B cell (primary cell): ENCODE measurements at regions not wholly inside any gene's neighbourhood (a gene's known extent, or its start where the extent isn't known, plus 50 kb on each side); places are given as distances from the start of the nearest gene placed in this dataset.

Source experiments
- ATAC-seq: fragments of 200-7000 bp; cut with Tn5 transposase; one replicate; pipeline ENCODE4 v1.10.0; 2021; ENCODE audit warnings: low read depth, mild to moderate bottlenecking, moderate number of reproducible peaks, moderate library complexity
- CTCF ChIA-PET: fragments of 350-600 bp; sonication (Branson Sonifier 250); formaldehyde crosslinking; loops from one replicate; lab custom pipeline; 2021; ENCODE audit warnings: antibody characterized with exemption, inconsistent platforms; lab: Charles Lee
- POLR2A ChIA-PET: fragments of 350-600 bp; sonication (Branson Sonifier 250); formaldehyde crosslinking; loops from one replicate; lab custom pipeline; 2021; ENCODE audit warnings: antibody characterized with exemption; lab: Charles Lee
- DNase-seq: peaks from one replicate; pipeline ENCODE4 v3.0.0; 2013
- H2AFZ ChIP-seq: 2 replicates; pipeline ENCODE4 v1.6.1; 2012; ENCODE audit warnings: mild to moderate bottlenecking, low read depth, low read length; ENCODE audit not compliant: insufficient read depth, poor library complexity, severe bottlenecking
- H3K27ac ChIP-seq, 2 donors: 1 replicate in 1 of 2; 2 replicates in 1 of 2; pipeline ENCODE4 v1.5.1; 2012 to 2013; ENCODE audit warnings: low read length in 2 of 2, mild to moderate bottlenecking in 2 of 2, moderate library complexity in 1 of 2
- H3K27me3 ChIP-seq, 4 experiments: fragments of 200-600 bp in 1 of 4; sonication (generic) in 1 of 4; replicated peaks in 1 of 4; 1 replicate in 2 of 4; 2 replicates in 2 of 4; pipeline versions ENCODE4 v1.6.1 to v1.7.0; 2013 to 2016; ENCODE audit warnings: low read length in 3 of 4, mild to moderate bottlenecking in 2 of 4, mixed read lengths in 1 of 4, moderate library complexity in 1 of 4; ENCODE audit not compliant: insufficient read depth in 4 of 4, control insufficient read depth in 3 of 4; ENCODE audit errors: control extremely low read depth in 1 of 4
- H3K36me3 ChIP-seq, 2 experiments: replicated peaks in 1 of 2; 1 replicate in 1 of 2; 2 replicates in 1 of 2; pipeline versions ENCODE4 v1.6.1 to v1.7.1; 2013; ENCODE audit warnings: low read length in 1 of 2; ENCODE audit not compliant: insufficient read depth in 2 of 2, control insufficient read depth in 1 of 2; ENCODE audit errors: control extremely low read depth in 1 of 2, extremely low read depth in 1 of 2
- H3K4me1 ChIP-seq, 2 donors: fragments of 200-600 bp in 1 of 2; sonication (generic) in 1 of 2; 1 replicate in 1 of 2; 2 replicates in 1 of 2; pipeline versions ENCODE4 v1.5.1 to v1.6.1; 2013 to 2017; ENCODE audit warnings: low read length in 2 of 2; ENCODE audit not compliant: control insufficient read depth in 2 of 2, insufficient read depth in 2 of 2
- H3K4me2 ChIP-seq: replicated peaks from 2 replicates; pipeline ENCODE3; 2012; ENCODE audit warnings: mild to moderate bottlenecking, low read depth, low read length; ENCODE audit not compliant: poor library complexity, severe bottlenecking
- H3K4me3 ChIP-seq, 5 experiments: fragments of 200-600 bp in 1 of 5; sonication (generic) in 1 of 5; 1 replicate in 3 of 5; 2 replicates in 2 of 5; pipeline versions ENCODE4 v1.5.1 to v1.7.0; 2011 to 2016; ENCODE audit warnings: low read length in 4 of 5, mild to moderate bottlenecking in 4 of 5, low read depth in 2 of 5, control low read depth in 1 of 5, moderate library complexity in 1 of 5; ENCODE audit not compliant: insufficient read depth in 1 of 5; ENCODE audit errors: control extremely low read depth in 1 of 5, extremely low read depth in 1 of 5
- H3K79me2 ChIP-seq: fragments of 200-600 bp; sonication (generic); one replicate; pipeline ENCODE4 v1.6.0; 2016; ENCODE audit warnings: low read length; ENCODE audit not compliant: control insufficient read depth, insufficient read depth
- H3K9ac ChIP-seq: fragments of 200-600 bp; sonication (generic); 2 replicates; pipeline ENCODE4 v1.6.1; 2017; ENCODE audit warnings: mild to moderate bottlenecking, low read length, moderate library complexity
- H3K9me3 ChIP-seq, 3 donors: one replicate each; pipeline versions ENCODE4 v1.6.1 to v1.7.1; 2013; ENCODE audit warnings: low read length in 2 of 3; ENCODE audit not compliant: control insufficient read depth in 2 of 3, insufficient read depth in 1 of 3; ENCODE audit errors: control extremely low read depth in 1 of 3
- H4K20me1 ChIP-seq: 2 replicates; pipeline ENCODE4 v1.6.0; 2012; ENCODE audit warnings: mild to moderate bottlenecking, low read length; ENCODE audit not compliant: insufficient read depth, control insufficient read depth, poor library complexity, severe bottlenecking
- H3K27ac Mint-ChIP-seq: one replicate; pipeline ENCODE4 v1.8.0; 2021; ENCODE audit warnings: mixed read lengths
- H3K27me3 Mint-ChIP-seq: one replicate; pipeline ENCODE4 v1.8.0; 2021; ENCODE audit warnings: mixed read lengths
- H3K4me1 Mint-ChIP-seq: one replicate; pipeline ENCODE4 v1.8.0; 2021; ENCODE audit warnings: mixed read lengths
- H3K4me3 Mint-ChIP-seq: one replicate; pipeline ENCODE4 v1.8.0; 2021; ENCODE audit warnings: mixed read lengths
- H3K9me3 Mint-ChIP-seq: one replicate; pipeline ENCODE4 v1.8.0; 2022; ENCODE audit warnings: mixed read lengths; ENCODE audit not compliant: insufficient read depth
- EZH2 ChIP-seq: IDR thresholded peaks from 2 replicates; pipeline ENCODE4 v1.6.1; 2012; ENCODE audit warnings: borderline replicate concordance, low read depth, mild to moderate bottlenecking, moderate library complexity, low read length; ENCODE audit not compliant: insufficient read depth, poor library complexity, severe bottlenecking
- WGBS: methylation state at CpG from one replicate; pipeline ENCODE4 v1.1.5; 2013; ENCODE audit warnings: missing lambda C conversion rate; ENCODE audit not compliant: insufficient coverage; 5-methylcytosine and 5-hydroxymethylcytosine counted together
- intact Hi-C: fragments of 100-400 bp; cut with micrococcal nuclease; formaldehyde crosslinking; loops from one replicate; pipeline ENCODE4 v1.10.0; 2022
- TF ChIP-seq, protein P1 (sequence below): fragments of 200-600 bp; IDR thresholded peaks from one replicate; pipeline ENCODE4 v1.8.0; 2022; ENCODE audit warnings: antibody characterized with exemption, mild to moderate bottlenecking

GRCh38 chr6:15819226-15819625 lies 156.4 kb upstream of the DTNBP1 start:
- Histone ChIP-seq H3K4me2 (no peak overlapping the region), H4K20me1 (no peaks in the 10 kb centered on the region), H3K4me3 (no peak overlapping the region), H3K79me2 (no peaks in the 10 kb centered on the region), H3K27ac (no peak overlapping the region), H3K4me1 (no peaks in the 10 kb centered on the region), H2AFZ (no peak overlapping the region), H3K9ac (no peak overlapping the region), H3K36me3 (no peaks in the 10 kb centered on the region), H3K9me3 (no peaks in the 10 kb centered on the region), H3K27me3 (peaks cover 0 to 3% (median 0%) of the 10 kb centered on the region in 4 experiments)
- Mint-ChIP-seq H3K4me3 (no peak overlapping the region), H3K4me1 (no peaks in the 10 kb centered on the region), H3K27ac (no peak overlapping the region), H3K27me3 (peaks cover 7% of the 10 kb centered on the region), H3K9me3 (no peaks in the 10 kb centered on the region)
- DNase-seq, result no peak
- ChIA-PET POLR2A (no interaction called here), CTCF (no interaction called here)
- TF ChIP-seq, protein P1, sequence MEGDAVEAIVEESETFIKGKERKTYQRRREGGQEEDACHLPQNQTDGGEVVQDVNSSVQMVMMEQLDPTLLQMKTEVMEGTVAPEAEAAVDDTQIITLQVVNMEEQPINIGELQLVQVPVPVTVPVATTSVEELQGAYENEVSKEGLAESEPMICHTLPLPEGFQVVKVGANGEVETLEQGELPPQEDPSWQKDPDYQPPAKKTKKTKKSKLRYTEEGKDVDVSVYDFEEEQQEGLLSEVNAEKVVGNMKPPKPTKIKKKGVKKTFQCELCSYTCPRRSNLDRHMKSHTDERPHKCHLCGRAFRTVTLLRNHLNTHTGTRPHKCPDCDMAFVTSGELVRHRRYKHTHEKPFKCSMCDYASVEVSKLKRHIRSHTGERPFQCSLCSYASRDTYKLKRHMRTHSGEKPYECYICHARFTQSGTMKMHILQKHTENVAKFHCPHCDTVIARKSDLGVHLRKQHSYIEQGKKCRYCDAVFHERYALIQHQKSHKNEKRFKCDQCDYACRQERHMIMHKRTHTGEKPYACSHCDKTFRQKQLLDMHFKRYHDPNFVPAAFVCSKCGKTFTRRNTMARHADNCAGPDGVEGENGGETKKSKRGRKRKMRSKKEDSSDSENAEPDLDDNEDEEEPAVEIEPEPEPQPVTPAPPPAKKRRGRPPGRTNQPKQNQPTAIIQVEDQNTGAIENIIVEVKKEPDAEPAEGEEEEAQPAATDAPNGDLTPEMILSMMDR, result no peak
- intact Hi-C loops, result no loop called here
- no peak for ATAC-seq
- WGBS, result 93% methylated on average over 5 of the region's 5 CpGs

- Histone ChIP-seq H3K4me2 (no peak overlapping the region), H3K9ac (no peak overlapping the region), H3K27ac (no peak overlapping the region), H4K20me1 (no peaks in the 10 kb centered on the region), H3K4me1 (peaks cover 0 to 6% of the 10 kb centered on the region in 2 donors), H3K27me3 (peaks cover 0 to 3% (median 0%) of the 10 kb centered on the region in 4 experiments), H3K79me2 (no peaks in the 10 kb centered on the region), H3K36me3 (no peaks in the 10 kb centered on the region), H2AFZ (no peak overlapping the region), H3K9me3 (no peaks in the 10 kb centered on the region), H3K4me3 (no peak overlapping the region)
- peaks cover 7% of the 10 kb centered on the region for H3K27me3 Mint-ChIP-seq
- TF ChIP-seq, protein P1, result no peak
- no peak for TF ChIP-seq EZH2
- ATAC-seq, result no peak
- CTCF ChIA-PET, result no interaction called here
- intact Hi-C loops, result no loop called here
- no CpG with 5 or more reads among the region's 2 CpGs for WGBS
- no peak overlapping the region for H3K4me3 Mint-ChIP-seq
- no peaks in the 10 kb centered on the region for H3K9me3 Mint-ChIP-seq
- no peak for DNase-seq
- peaks cover 2% of the 10 kb centered on the region for H3K4me1 Mint-ChIP-seq
- H3K27ac Mint-ChIP-seq, result no peak overlapping the region
- POLR2A ChIA-PET, result no interaction called here
These were observed 155.7 kb upstream of the DTNBP1 start for GRCh38 chr6:15818491-15818890.
